HFF-Myc (cell line): ENCODE measurements at regions not wholly inside any gene's neighbourhood (a gene's known extent, or its start where the extent isn't known, plus 50 kb on each side); places are given as distances from the start of the nearest gene placed in this dataset.

Source experiments
- DNase-seq: peaks from one replicate; pipeline ENCODE4 v3.0.0-alpha.2; 2011; ENCODE audit warnings: low read depth; ENCODE audit errors: extremely low read depth
- H3K4me3 ChIP-seq: replicated peaks from 2 replicates; pipeline ENCODE4 v1.5.1; 2011; ENCODE audit warnings: low read depth, mild to moderate bottlenecking, control low read depth, low read length
- CTCF ChIP-seq: IDR thresholded peaks from 2 replicates; pipeline ENCODE4 v1.5.1; 2012; ENCODE audit warnings: mild to moderate bottlenecking, low read depth, low read length, control low read depth; ENCODE audit errors: missing control alignments

- H3K4me3 ChIP-seq: no peak overlapping the region
- DNase-seq: no peak
- TF ChIP-seq CTCF: no peak
Observed at GRCh38 chr3:59595830-59596229, 546.0 kb upstream of the CFAP20DC start.

GRCh38 chr3:59593380-59593779 lies 543.6 kb upstream of the CFAP20DC start:
- H3K4me3 ChIP-seq: no peak overlapping the region
- no peak for TF ChIP-seq CTCF
- no peak for DNase-seq

- no peak for DNase-seq
- TF ChIP-seq CTCF: no peak
- no peak overlapping the region for H3K4me3 ChIP-seq
Observed at GRCh38 chr3:59580996-59581395, 531.2 kb upstream of the CFAP20DC start.

- DNase-seq: no peak
- no peak overlapping the region for H3K4me3 ChIP-seq
- TF ChIP-seq CTCF: no peak
Observed at GRCh38 chr3:59580499-59580898, 530.7 kb upstream of the CFAP20DC start.

- no peak for TF ChIP-seq CTCF
- no peak for DNase-seq
Observed at GRCh38 chr3:59578129-59578528, 528.3 kb upstream of the CFAP20DC start.

GRCh38 chr3:59576606-59577005 lies 526.8 kb upstream of the CFAP20DC start:
- DNase-seq: no peak
- TF ChIP-seq CTCF: no peak
- no peak overlapping the region for H3K4me3 ChIP-seq

More at GRCh38 chr3:59578129-59578528, 528.3 kb upstream of the CFAP20DC start:
- H3K4me3 ChIP-seq: no peak overlapping the region
